22Rv1 (cell line): ENCODE measurements at regions not wholly inside any gene's neighbourhood (a gene's known extent, or its start where the extent isn't known, plus 50 kb on each side); places are given as distances from the start of the nearest gene placed in this dataset.

Experiments used
- H3K27ac ChIP-seq: fragments of 450-650 bp; 2 replicates; pipeline ENCODE4 v1.5.1; 2017
- CTCF ChIP-seq: fragments of 450-650 bp; IDR thresholded peaks from 2 replicates; pipeline ENCODE4 v1.5.1; 2017; ENCODE audit warnings: mild to moderate bottlenecking
- ZFX ChIP-seq: fragments of 450-650 bp; IDR thresholded peaks from 2 replicates; pipeline ENCODE4 v1.6.1; 2017; ENCODE audit warnings: antibody characterized with exemption, borderline replicate concordance

GRCh38 chr2:23221901-23222300 is 163.1 kb upstream of the KLHL29 start:
- no peak overlapping the region for H3K27ac ChIP-seq
- TF ChIP-seq CTCF = no peak
- TF ChIP-seq ZFX = no peak

GRCh38 chr2:23230885-23231284 is 154.1 kb upstream of the KLHL29 start:
- TF ChIP-seq ZFX (no peak), CTCF (0 out of 2 replicates have a peak, but pooled peaks have one; percentile 10)

GRCh38 chr2:23231865-23232264 is 153.1 kb upstream of the KLHL29 start:
- H3K27ac ChIP-seq = no peak overlapping the region
- no peak for TF ChIP-seq ZFX
- TF ChIP-seq CTCF = no peak

More at GRCh38 chr2:23230885-23231284, 154.1 kb upstream of the KLHL29 start:
- no peak overlapping the region for H3K27ac ChIP-seq

GRCh38 chr2:23235292-23235691 is 149.7 kb upstream of the KLHL29 start:
- no peak overlapping the region for H3K27ac ChIP-seq
- TF ChIP-seq ZFX (no peak), CTCF (no peak)

GRCh38 chr2:23235736-23236135 is 149.2 kb upstream of the KLHL29 start:
- TF ChIP-seq ZFX (no peak), CTCF (no peak)
- H3K27ac ChIP-seq = no peak overlapping the region

GRCh38 chr2:23237147-23237546 is 147.8 kb upstream of the KLHL29 start:
- TF ChIP-seq CTCF (no peak), ZFX (no peak)
- H3K27ac ChIP-seq = no peak overlapping the region

- TF ChIP-seq CTCF (no peak), ZFX (no peak)
- no peak overlapping the region for H3K27ac ChIP-seq
Observed at GRCh38 chr2:23238011-23238657, 146.8 kb upstream of the KLHL29 start.
